Peyer's patch (tissue), 4 donors: ENCODE measurements at regions not wholly inside any gene's neighbourhood (a gene's known extent, or its start where the extent isn't known, plus 50 kb on each side); places are given as distances from the start of the nearest gene placed in this dataset.

Experiments used
- DNase-seq, 3 donors: peaks; one replicate each; pipeline ENCODE4 v3.0.0-alpha.2; 2017 to 2019
- H3K27ac ChIP-seq, 4 donors: fragments of 200-600 bp; sonication (generic); one replicate each; pipeline ENCODE4 v1.5.1; 2016 to 2019
- H3K27me3 ChIP-seq, 2 donors: fragments of 200-600 bp; sonication (generic); one replicate each; pipeline ENCODE4 v1.5.1; 2019
- H3K36me3 ChIP-seq, 3 donors: fragments of 200-600 bp; sonication (generic); one replicate each; pipeline ENCODE4 v1.5.1; 2016 to 2019
- H3K4me1 ChIP-seq, 4 donors: fragments of 200-600 bp; sonication (generic); one replicate each; pipeline ENCODE4 v1.5.1; 2016 to 2019
- H3K4me3 ChIP-seq, 4 donors: fragments of 200-600 bp; sonication (generic); 1 replicate in 3 of 4; 2 replicates in 1 of 4; pipeline ENCODE4 v1.5.1; 2016 to 2019; ENCODE audit warnings: mild to moderate bottlenecking in 1 of 4
- H3K9me3 ChIP-seq, 4 donors: fragments of 200-600 bp; sonication (generic); one replicate each; pipeline ENCODE4 v1.5.1; 2016 to 2019; ENCODE audit warnings: mild to moderate bottlenecking in 1 of 4
- POLR2A ChIP-seq, 2 donors: fragments of 450-650 bp; IDR thresholded peaks; one replicate each; pipeline ENCODE4 v1.5.1; 2017; ENCODE audit warnings: antibody characterized with exemption in 2 of 2, mild to moderate bottlenecking in 2 of 2, moderate library complexity in 2 of 2
- TF ChIP-seq, protein P1 (sequence below), 6 experiments: fragments of 450-650 bp in 4 of 6; fragments of 200-600 bp in 2 of 6; sonication (generic) in 1 of 6; IDR thresholded peaks; one replicate each; pipeline ENCODE4 v1.5.1; 2017 to 2019; ENCODE audit warnings: antibody characterized with exemption in 6 of 6, mild to moderate bottlenecking in 3 of 6, moderate library complexity in 1 of 6

GRCh38 chr10:121681997-121682687 lies 83.9 kb upstream of the FGFR2 start:
- no peaks in the 10 kb centered on the region for H3K36me3 ChIP-seq
- DNase-seq: no peak
- TF ChIP-seq, protein P1, sequence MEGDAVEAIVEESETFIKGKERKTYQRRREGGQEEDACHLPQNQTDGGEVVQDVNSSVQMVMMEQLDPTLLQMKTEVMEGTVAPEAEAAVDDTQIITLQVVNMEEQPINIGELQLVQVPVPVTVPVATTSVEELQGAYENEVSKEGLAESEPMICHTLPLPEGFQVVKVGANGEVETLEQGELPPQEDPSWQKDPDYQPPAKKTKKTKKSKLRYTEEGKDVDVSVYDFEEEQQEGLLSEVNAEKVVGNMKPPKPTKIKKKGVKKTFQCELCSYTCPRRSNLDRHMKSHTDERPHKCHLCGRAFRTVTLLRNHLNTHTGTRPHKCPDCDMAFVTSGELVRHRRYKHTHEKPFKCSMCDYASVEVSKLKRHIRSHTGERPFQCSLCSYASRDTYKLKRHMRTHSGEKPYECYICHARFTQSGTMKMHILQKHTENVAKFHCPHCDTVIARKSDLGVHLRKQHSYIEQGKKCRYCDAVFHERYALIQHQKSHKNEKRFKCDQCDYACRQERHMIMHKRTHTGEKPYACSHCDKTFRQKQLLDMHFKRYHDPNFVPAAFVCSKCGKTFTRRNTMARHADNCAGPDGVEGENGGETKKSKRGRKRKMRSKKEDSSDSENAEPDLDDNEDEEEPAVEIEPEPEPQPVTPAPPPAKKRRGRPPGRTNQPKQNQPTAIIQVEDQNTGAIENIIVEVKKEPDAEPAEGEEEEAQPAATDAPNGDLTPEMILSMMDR (IDR thresholded peaks at IDR 0.05): no peak
- TF ChIP-seq POLR2A (IDR thresholded peaks at IDR 0.05): no peak
- H3K4me1 ChIP-seq: no peaks in the 10 kb centered on the region
- no peak overlapping the region for H3K27ac ChIP-seq
- H3K27me3 ChIP-seq: no peaks in the 10 kb centered on the region
- H3K9me3 ChIP-seq: peaks cover 0 to 5% (median 0%) of the 10 kb centered on the region in 4 donors
- no peak overlapping the region for H3K4me3 ChIP-seq

DNA sequence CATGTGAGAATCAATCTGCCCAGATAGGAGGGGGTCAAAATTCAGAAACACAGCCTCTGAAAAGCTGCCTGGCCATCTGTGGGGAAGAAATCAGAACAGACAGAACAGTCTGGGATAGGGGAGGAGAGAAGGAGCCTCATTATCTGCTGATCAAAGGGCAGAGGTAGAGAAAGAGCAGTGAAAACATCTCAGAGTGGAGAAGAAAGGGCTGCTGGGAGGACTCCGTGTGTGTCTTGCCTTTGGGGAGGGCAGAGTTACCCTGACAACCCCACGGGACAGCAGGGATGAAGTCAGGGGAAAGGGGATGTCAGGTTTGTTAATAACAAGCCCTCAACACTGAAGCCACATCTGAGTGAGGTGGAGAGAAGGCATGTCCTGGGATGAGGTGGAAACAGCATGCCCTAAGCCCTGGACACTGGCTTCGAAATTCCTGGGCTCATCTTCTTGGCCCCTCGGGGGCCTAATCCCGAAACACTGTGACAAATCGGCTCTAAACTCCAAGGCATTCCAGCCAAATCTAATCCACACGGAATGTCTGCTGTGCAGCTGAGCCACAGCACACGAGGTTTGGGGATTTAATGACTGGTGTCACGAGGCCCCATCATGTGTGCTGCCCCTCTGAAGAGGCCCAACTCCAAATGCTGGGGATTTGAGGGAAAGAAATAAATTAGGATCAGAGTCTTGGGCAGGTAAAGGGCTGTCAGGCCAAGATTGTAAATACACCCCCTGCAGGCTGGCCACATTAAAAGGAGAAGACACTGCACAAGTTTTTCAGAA lies 82.8 kb upstream of the FGFR2 start:
- Histone ChIP-seq H3K4me3 (no peak overlapping the region), H3K27me3 (no peaks in the 10 kb centered on the region)

DNA sequence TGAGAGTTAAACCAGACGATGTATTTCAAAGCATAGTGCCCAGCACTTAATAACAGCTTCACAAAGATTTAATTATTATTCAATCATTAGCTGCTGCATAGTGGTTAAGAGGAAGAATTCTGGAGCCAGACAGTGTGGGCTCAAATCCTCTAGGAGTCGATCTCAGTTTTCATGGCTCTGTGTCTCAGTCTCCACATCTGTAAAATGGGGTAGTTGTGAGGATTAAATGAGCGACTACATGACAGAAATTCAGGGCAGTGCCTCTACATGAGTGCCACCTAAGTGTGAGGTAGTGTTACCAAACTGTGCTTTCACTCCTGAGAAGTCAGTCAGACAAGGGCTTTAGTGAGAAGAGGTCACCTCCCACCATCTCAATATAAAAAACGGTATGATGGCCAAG lies 81.7 kb upstream of the FGFR2 start:
- Histone ChIP-seq H3K9me3 (peaks cover 0 to 5% (median 0%) of the 10 kb centered on the region in 4 donors), H3K27me3 (no peaks in the 10 kb centered on the region), H3K27ac (no peak overlapping the region), H3K4me1 (no peaks in the 10 kb centered on the region), H3K36me3 (no peaks in the 10 kb centered on the region), H3K4me3 (no peak overlapping the region)
- TF ChIP-seq, protein P1 (IDR thresholded peaks at IDR 0.05): no peak
- TF ChIP-seq POLR2A (IDR thresholded peaks at IDR 0.05): no peak
- DNase-seq: no peak

More for the DNA sequence above, 82.8 kb upstream of the FGFR2 start:
- Histone ChIP-seq H3K36me3 (no peaks in the 10 kb centered on the region), H3K9me3 (peaks cover 0 to 5% (median 0%) of the 10 kb centered on the region in 4 donors), H3K27ac (peak overlapping the region in 1 of 4 donors; percentile 31), H3K4me1 (no peaks in the 10 kb centered on the region)
- no peak for DNase-seq
- TF ChIP-seq, protein P1 (IDR thresholded peaks at IDR 0.05): no peak
- no peak for TF ChIP-seq POLR2A (IDR thresholded peaks at IDR 0.05)

DNA sequence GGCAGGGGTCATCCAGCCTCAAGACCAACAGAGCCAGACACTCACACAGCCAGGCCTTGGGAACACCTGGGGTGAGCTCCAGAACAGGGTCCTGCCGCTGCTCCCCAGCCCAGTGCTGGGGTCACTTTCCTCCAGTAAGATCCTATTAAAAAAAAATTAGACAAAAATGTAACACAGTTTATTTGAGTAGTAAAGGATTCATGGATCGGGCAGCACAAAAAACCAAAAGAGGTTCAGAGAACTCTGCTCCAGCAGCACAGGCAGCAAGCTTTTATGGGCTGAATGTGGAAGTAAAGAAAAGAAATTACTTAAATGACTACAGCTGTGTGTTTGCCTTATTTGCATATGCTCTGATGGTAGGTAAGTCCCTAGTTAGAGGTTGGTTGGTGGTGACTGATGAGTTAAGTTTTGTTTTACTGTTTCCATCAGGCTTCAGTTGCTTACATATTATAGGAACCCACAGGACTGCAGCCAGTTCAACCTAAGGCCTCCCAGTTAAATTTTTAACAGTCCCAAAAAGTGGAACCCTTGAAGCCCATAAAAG lies 80.5 kb upstream of the FGFR2 start:
- Histone ChIP-seq H3K27me3 (no peaks in the 10 kb centered on the region), H3K36me3 (no peaks in the 10 kb centered on the region), H3K4me1 (no peaks in the 10 kb centered on the region), H3K27ac (no peak overlapping the region), H3K4me3 (no peak overlapping the region), H3K9me3 (peaks cover 0 to 5% (median 0%) of the 10 kb centered on the region in 4 donors)
- TF ChIP-seq, protein P1 (IDR thresholded peaks at IDR 0.05): no peak
- TF ChIP-seq POLR2A (IDR thresholded peaks at IDR 0.05): no peak
- DNase-seq: no peak

DNA sequence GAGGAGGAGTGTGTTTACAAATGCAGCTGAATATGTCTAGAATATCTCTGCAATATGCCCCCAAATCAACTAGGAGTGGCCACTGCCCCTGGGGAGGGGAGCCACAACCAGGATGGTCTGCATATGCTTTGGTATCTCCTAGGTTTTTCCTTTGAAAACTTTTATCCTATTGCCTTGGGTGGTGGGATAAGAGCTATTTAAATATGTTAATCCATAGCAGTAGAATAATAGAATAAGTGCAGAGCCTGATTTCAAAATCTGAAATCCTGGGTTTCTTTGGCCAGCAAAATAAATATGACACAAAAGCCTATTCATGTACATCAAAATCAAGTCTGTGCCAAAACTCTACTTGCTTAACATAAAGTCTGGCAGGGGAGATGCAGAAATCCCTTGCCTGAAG lies 79.6 kb upstream of the FGFR2 start:
- Histone ChIP-seq H3K27me3 (no peaks in the 10 kb centered on the region), H3K27ac (no peak overlapping the region), H3K4me1 (no peaks in the 10 kb centered on the region), H3K36me3 (no peaks in the 10 kb centered on the region), H3K9me3 (peaks cover 0 to 5% (median 0%) of the 10 kb centered on the region in 4 donors), H3K4me3 (no peak overlapping the region)
- TF ChIP-seq, protein P1 (IDR thresholded peaks at IDR 0.05): no peak
- no peak for TF ChIP-seq POLR2A (IDR thresholded peaks at IDR 0.05)
- no peak for DNase-seq
